Activated CD8-positive, alpha-beta T cell treated with anti-CD3 and anti-CD28 coated beads for 36 hours (primary cell): ENCODE measurements at regions not wholly inside any gene's neighbourhood (a gene's known extent, or its start where the extent isn't known, plus 50 kb on each side); places are given as distances from the start of the nearest gene placed in this dataset.

Source experiments
- ATAC-seq: fragments of 200-7000 bp; cut with Tn5 transposase; one replicate; pipeline ENCODE4 v1.10.0; 2021; ENCODE audit warnings: mild to moderate bottlenecking, moderate library complexity
- CTCF ChIA-PET: fragments of 350-600 bp; sonication (Branson Sonifier 250); formaldehyde crosslinking; loops from one replicate; lab custom pipeline; 2021; ENCODE audit warnings: antibody characterized with exemption; lab: Charles Lee
- POLR2A ChIA-PET: fragments of 350-600 bp; sonication (Branson Sonifier 250); formaldehyde crosslinking; loops from one replicate; lab custom pipeline; 2021; ENCODE audit warnings: antibody characterized with exemption; lab: Charles Lee
- DNase-seq: peaks from one replicate; pipeline ENCODE4 v3.0.0-alpha.2; 2020
- H3K27ac Mint-ChIP-seq: one replicate; pipeline ENCODE4 v1.8.0; 2021; ENCODE audit warnings: mild to moderate bottlenecking, mixed read lengths
- H3K27me3 Mint-ChIP-seq: one replicate; pipeline ENCODE4 v1.8.0; 2021; ENCODE audit warnings: mixed read lengths
- H3K36me3 Mint-ChIP-seq: one replicate; pipeline ENCODE4 v1.8.0; 2021; ENCODE audit warnings: low read depth, mixed read lengths
- H3K4me1 Mint-ChIP-seq: one replicate; pipeline ENCODE4 v1.8.0; 2021; ENCODE audit warnings: low read depth, mixed read lengths
- H3K4me3 Mint-ChIP-seq: one replicate; pipeline ENCODE4 v1.8.0; 2021; ENCODE audit warnings: mild to moderate bottlenecking, moderate library complexity, mixed read lengths
- H3K9me3 Mint-ChIP-seq: one replicate; pipeline ENCODE4 v1.8.0; 2021; ENCODE audit warnings: mixed read lengths
- CTCF ChIP-seq: fragments of 200-600 bp; IDR thresholded peaks from one replicate; pipeline ENCODE4 v1.8.0; 2022; ENCODE audit warnings: antibody characterized with exemption, mild to moderate bottlenecking
- intact Hi-C: fragments of 100-400 bp; cut with micrococcal nuclease; formaldehyde crosslinking; loops from one replicate; pipeline ENCODE4 v1.10.0; 2022

GRCh38 chr9:111161015-111161415 lies 122.7 kb upstream of the LPAR1 start:
- TF ChIP-seq CTCF = no peak
- no peak overlapping the region for H3K4me3 Mint-ChIP-seq
- no peaks in the 10 kb centered on the region for H3K36me3 Mint-ChIP-seq
- POLR2A ChIA-PET = no interaction called here
- intact Hi-C loops = no loop called here
- H3K9me3 Mint-ChIP-seq = no peaks in the 10 kb centered on the region
- H3K4me1 Mint-ChIP-seq = no peaks in the 10 kb centered on the region
- CTCF ChIA-PET = no interaction called here
- peaks cover 2% of the 10 kb centered on the region for H3K27me3 Mint-ChIP-seq
- ATAC-seq (no peak), DNase-seq (no peak)
- no peak overlapping the region for H3K27ac Mint-ChIP-seq

GRCh38 chr9:111158999-111159398 lies 120.7 kb upstream of the LPAR1 start:
- DNase-seq = no peak
- H3K4me3 Mint-ChIP-seq = no peak overlapping the region
- ChIA-PET POLR2A (no interaction called here), CTCF (no interaction called here)
- intact Hi-C loops = no loop called here
- no peak for ATAC-seq
- H3K4me1 Mint-ChIP-seq = no peaks in the 10 kb centered on the region
- no peaks in the 10 kb centered on the region for H3K9me3 Mint-ChIP-seq
- TF ChIP-seq CTCF = no peak
- no peak overlapping the region for H3K27ac Mint-ChIP-seq
- no peaks in the 10 kb centered on the region for H3K27me3 Mint-ChIP-seq
- H3K36me3 Mint-ChIP-seq = no peaks in the 10 kb centered on the region

- Mint-ChIP-seq H3K9me3 (no peaks in the 10 kb centered on the region), H3K27me3 (no peaks in the 10 kb centered on the region), H3K36me3 (no peaks in the 10 kb centered on the region), H3K27ac (no peak overlapping the region), H3K4me1 (no peaks in the 10 kb centered on the region), H3K4me3 (no peak overlapping the region)
- ChIA-PET CTCF (no interaction called here), POLR2A (no interaction called here)
- ATAC-seq (no peak), DNase-seq (no peak)
- intact Hi-C loops = no loop called here
- no peak for TF ChIP-seq CTCF
These were observed 120.1 kb upstream of the LPAR1 start for GRCh38 chr9:111158363-111158762.

GRCh38 chr9:111154081-111154562 lies 115.9 kb upstream of the LPAR1 start:
- Mint-ChIP-seq H3K36me3 (no peaks in the 10 kb centered on the region), H3K27ac (no peak overlapping the region), H3K4me1 (no peaks in the 10 kb centered on the region), H3K9me3 (no peaks in the 10 kb centered on the region), H3K4me3 (no peak overlapping the region), H3K27me3 (no peaks in the 10 kb centered on the region)
- POLR2A ChIA-PET = no interaction called here
- TF ChIP-seq CTCF = no peak
- ATAC-seq (no peak), DNase-seq (no peak)
- CTCF ChIA-PET = no interaction called here
- intact Hi-C loops = no loop called here

GRCh38 chr9:111152614-111153406 lies 114.5 kb upstream of the LPAR1 start:
- H3K36me3 Mint-ChIP-seq = no peaks in the 10 kb centered on the region
- no peaks in the 10 kb centered on the region for H3K9me3 Mint-ChIP-seq
- DNase-seq = no peak
- no peak for TF ChIP-seq CTCF
- intact Hi-C loops = no loop called here
- H3K4me1 Mint-ChIP-seq = no peaks in the 10 kb centered on the region
- ATAC-seq = no peak
- no peaks in the 10 kb centered on the region for H3K27me3 Mint-ChIP-seq
- no peak overlapping the region for H3K27ac Mint-ChIP-seq
- POLR2A ChIA-PET = no interaction called here
- no peak overlapping the region for H3K4me3 Mint-ChIP-seq
- CTCF ChIA-PET = no interaction called here
